Astrocyte (in vitro differentiated cells and primary cell): ENCODE measurements at regions not wholly inside any gene's neighbourhood (a gene's known extent, or its start where the extent isn't known, plus 50 kb on each side); places are given as distances from the start of the nearest gene placed in this dataset.
"Not testable (repeated sequence)": the region's sequence is repeated elsewhere in the genome, so short reads cannot be mapped to it uniquely, and the experiment has no call there.

Source experiments
- DNase-seq: peaks from one replicate; pipeline ENCODE4 v3.0.0-alpha.2; 2010; ENCODE audit warnings: low read depth
- FAIRE-seq: peaks from 2 replicates; lab custom pipeline; 2011; peaks lifted over from hg19 to GRCh38; lab: Jason Lieb, UNC
- H2AFZ ChIP-seq: 2 replicates; pipeline ENCODE4 v1.6.0; 2012; ENCODE audit warnings: low read depth, low read length, inconsistent platforms
- H3K27ac ChIP-seq: 2 replicates; pipeline ENCODE4 v1.5.1; 2011; ENCODE audit warnings: low read depth, low read length, inconsistent platforms
- H3K27me3 ChIP-seq: 2 replicates; pipeline ENCODE4 v1.6.0; 2011; ENCODE audit warnings: low read length, inconsistent platforms; ENCODE audit not compliant: insufficient read depth
- H3K36me3 ChIP-seq: 2 replicates; pipeline ENCODE4 v1.5.1; 2011; ENCODE audit warnings: low read length, inconsistent platforms; ENCODE audit not compliant: insufficient read depth
- H3K4me1 ChIP-seq: 2 replicates; pipeline ENCODE4 v1.5.1; 2011; ENCODE audit warnings: low read length, inconsistent platforms; ENCODE audit not compliant: insufficient read depth
- H3K4me2 ChIP-seq: 2 replicates; pipeline ENCODE4 v1.6.0; 2012; ENCODE audit warnings: low read length, inconsistent platforms
- H3K4me3 ChIP-seq: 2 replicates; pipeline ENCODE4 v1.5.1; 2011; ENCODE audit warnings: low read depth, mild to moderate bottlenecking, low read length, inconsistent platforms; ENCODE audit not compliant: insufficient read depth
- H3K79me2 ChIP-seq: 2 replicates; pipeline ENCODE4 v1.6.0; 2012; ENCODE audit warnings: mild to moderate bottlenecking, low read length, inconsistent platforms; ENCODE audit not compliant: insufficient read depth
- H3K9ac ChIP-seq: 2 replicates; pipeline ENCODE4 v1.6.0; 2012; ENCODE audit warnings: mild to moderate bottlenecking, low read length, inconsistent platforms
- H3K9me3 ChIP-seq: 2 replicates; pipeline ENCODE4 v1.5.1; 2012; ENCODE audit warnings: low read depth, mild to moderate bottlenecking, low read length, inconsistent platforms; ENCODE audit not compliant: insufficient read depth
- H4K20me1 ChIP-seq: 2 replicates; pipeline ENCODE4 v1.6.0; 2012; ENCODE audit warnings: low read length, inconsistent platforms; ENCODE audit not compliant: insufficient read depth
- H3K27ac Mint-ChIP-seq: one replicate; pipeline ENCODE4 v1.8.0; 2021; ENCODE audit warnings: mild to moderate bottlenecking, mixed read lengths; ENCODE audit not compliant: unreplicated experiment
- H3K27me3 Mint-ChIP-seq: one replicate; pipeline ENCODE4 v1.8.0; 2021; ENCODE audit warnings: low read depth, mixed read lengths; ENCODE audit not compliant: unreplicated experiment
- H3K36me3 Mint-ChIP-seq: one replicate; pipeline ENCODE4 v1.8.0; 2021; ENCODE audit warnings: low read depth, mixed read lengths; ENCODE audit not compliant: unreplicated experiment
- H3K4me1 Mint-ChIP-seq: one replicate; pipeline ENCODE4 v1.8.0; 2021; ENCODE audit warnings: low read depth, mixed read lengths; ENCODE audit not compliant: unreplicated experiment
- H3K4me3 Mint-ChIP-seq: one replicate; pipeline ENCODE4 v1.8.0; 2021; ENCODE audit warnings: mild to moderate bottlenecking, moderate library complexity, mixed read lengths; ENCODE audit not compliant: unreplicated experiment
- H3K9me3 Mint-ChIP-seq: one replicate; pipeline ENCODE4 v1.8.0; 2021; ENCODE audit warnings: mild to moderate bottlenecking, mixed read lengths; ENCODE audit not compliant: unreplicated experiment
- EZH2 ChIP-seq: IDR thresholded peaks from 2 replicates; pipeline ENCODE4 v1.6.1; 2012; ENCODE audit warnings: mild to moderate bottlenecking, low read length, inconsistent platforms; ENCODE audit not compliant: insufficient read depth
- TF ChIP-seq, protein P1 (sequence below): IDR thresholded peaks from 2 replicates; pipeline ENCODE4 v1.5.1; 2011; ENCODE audit warnings: low read depth, mild to moderate bottlenecking, inconsistent platforms, low read length, moderate library complexity; ENCODE audit not compliant: insufficient read depth

DNA sequence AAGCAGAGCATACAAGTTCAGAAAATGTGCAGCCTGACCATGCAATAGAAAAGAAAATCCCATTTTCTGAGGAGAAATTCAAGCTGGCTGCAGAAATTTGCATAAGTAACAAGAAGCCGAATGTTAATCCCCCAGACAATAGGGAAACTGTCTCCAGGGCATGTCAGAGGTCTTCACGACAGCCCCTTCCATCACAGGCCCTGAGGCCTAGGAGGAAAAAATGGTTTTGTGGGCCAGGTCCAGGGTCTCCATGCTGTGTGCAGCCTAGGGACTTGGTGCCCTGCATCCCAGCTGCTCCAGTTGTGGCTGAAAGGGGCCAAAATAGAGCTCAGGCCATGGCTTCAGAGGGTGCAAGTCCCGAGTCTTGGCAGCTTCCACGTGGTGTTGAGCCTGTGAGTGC is 225.8 kb upstream of the MSX2 start:
- not testable (repeated sequence) for H3K9ac ChIP-seq, H3K27ac Mint-ChIP-seq, H3K79me2 ChIP-seq, H3K36me3 Mint-ChIP-seq, H3K4me2 ChIP-seq, H3K27ac ChIP-seq, DNase-seq, H4K20me1 ChIP-seq, H3K27me3 ChIP-seq, H2AFZ ChIP-seq, H3K4me3 ChIP-seq, FAIRE-seq, H3K4me3 Mint-ChIP-seq, H3K4me1 Mint-ChIP-seq, H3K36me3 ChIP-seq, H3K9me3 ChIP-seq
- Mint-ChIP-seq H3K27me3 (peaks cover 22% of the 10 kb centered on the region), H3K9me3 (peaks cover 28% of the 10 kb centered on the region)
- peaks cover 13% of the 10 kb centered on the region for H3K4me1 ChIP-seq

GRCh38 chr5:174500636-174501035 is 223.7 kb upstream of the MSX2 start:
- no peak overlapping the region for H3K27ac Mint-ChIP-seq
- TF ChIP-seq, protein P1, sequence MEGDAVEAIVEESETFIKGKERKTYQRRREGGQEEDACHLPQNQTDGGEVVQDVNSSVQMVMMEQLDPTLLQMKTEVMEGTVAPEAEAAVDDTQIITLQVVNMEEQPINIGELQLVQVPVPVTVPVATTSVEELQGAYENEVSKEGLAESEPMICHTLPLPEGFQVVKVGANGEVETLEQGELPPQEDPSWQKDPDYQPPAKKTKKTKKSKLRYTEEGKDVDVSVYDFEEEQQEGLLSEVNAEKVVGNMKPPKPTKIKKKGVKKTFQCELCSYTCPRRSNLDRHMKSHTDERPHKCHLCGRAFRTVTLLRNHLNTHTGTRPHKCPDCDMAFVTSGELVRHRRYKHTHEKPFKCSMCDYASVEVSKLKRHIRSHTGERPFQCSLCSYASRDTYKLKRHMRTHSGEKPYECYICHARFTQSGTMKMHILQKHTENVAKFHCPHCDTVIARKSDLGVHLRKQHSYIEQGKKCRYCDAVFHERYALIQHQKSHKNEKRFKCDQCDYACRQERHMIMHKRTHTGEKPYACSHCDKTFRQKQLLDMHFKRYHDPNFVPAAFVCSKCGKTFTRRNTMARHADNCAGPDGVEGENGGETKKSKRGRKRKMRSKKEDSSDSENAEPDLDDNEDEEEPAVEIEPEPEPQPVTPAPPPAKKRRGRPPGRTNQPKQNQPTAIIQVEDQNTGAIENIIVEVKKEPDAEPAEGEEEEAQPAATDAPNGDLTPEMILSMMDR = no peak
- TF ChIP-seq EZH2 = no peak
- Histone ChIP-seq H3K36me3 (no peaks in the 10 kb centered on the region), H3K4me1 (peaks cover 21% of the 10 kb centered on the region), H3K9ac (no peak overlapping the region), H3K27ac (no peak overlapping the region), H3K9me3 (no peaks in the 10 kb centered on the region), H2AFZ (no peak overlapping the region), H3K27me3 (no peaks in the 10 kb centered on the region), H3K4me3 (no peak overlapping the region), H4K20me1 (no peaks in the 10 kb centered on the region), H3K79me2 (no peaks in the 10 kb centered on the region), H3K4me2 (no peak overlapping the region)
- H3K4me1 Mint-ChIP-seq = no peaks in the 10 kb centered on the region
- peaks cover 25% of the 10 kb centered on the region for H3K27me3 Mint-ChIP-seq
- no peak for DNase-seq
- H3K36me3 Mint-ChIP-seq = no peaks in the 10 kb centered on the region
- no peak for FAIRE-seq
- H3K9me3 Mint-ChIP-seq = peaks cover 35% of the 10 kb centered on the region
- no peak overlapping the region for H3K4me3 Mint-ChIP-seq

GRCh38 chr5:174501461-174502069 is 222.8 kb upstream of the MSX2 start:
- TF ChIP-seq, protein P1 = no peak
- no peak for TF ChIP-seq EZH2
- H2AFZ ChIP-seq = peak overlapping the region; percentile 14

More at GRCh38 chr5:174501461-174502069, 222.8 kb upstream of the MSX2 start:
- Histone ChIP-seq H3K27ac (no peak overlapping the region), H3K4me2 (no peak overlapping the region), H3K27me3 (no peaks in the 10 kb centered on the region), H3K36me3 (no peaks in the 10 kb centered on the region), H3K9me3 (no peaks in the 10 kb centered on the region), H3K79me2 (no peaks in the 10 kb centered on the region), H3K4me3 (no peak overlapping the region), H4K20me1 (no peaks in the 10 kb centered on the region), H3K9ac (no peak overlapping the region), H3K4me1 (peaks cover 21% of the 10 kb centered on the region)
- H3K4me3 Mint-ChIP-seq = no peak overlapping the region
- H3K4me1 Mint-ChIP-seq = no peaks in the 10 kb centered on the region
- H3K9me3 Mint-ChIP-seq = peaks cover 35% of the 10 kb centered on the region
- H3K27ac Mint-ChIP-seq = no peak overlapping the region
- peaks cover 26% of the 10 kb centered on the region for H3K27me3 Mint-ChIP-seq
- no peak for FAIRE-seq
- DNase-seq = peak; percentile 79
- H3K36me3 Mint-ChIP-seq = no peaks in the 10 kb centered on the region
